Neural cell (in vitro differentiated cells): ENCODE measurements at regions not wholly inside any gene's neighbourhood (a gene's known extent, or its start where the extent isn't known, plus 50 kb on each side); places are given as distances from the start of the nearest gene placed in this dataset.

Source experiments
- MXI1 ChIP-seq: fragments of 450-650 bp; conservative IDR thresholded peaks from 2 replicates; pipeline ENCODE4 v1.6.1; 2014; ENCODE audit warnings: antibody characterized with exemption, mild to moderate bottlenecking; ENCODE audit not compliant: poor library complexity, severe bottlenecking
- TF ChIP-seq, protein P1 (sequence below): IDR thresholded peaks from 2 replicates; pipeline ENCODE4 v1.6.1; 2012; ENCODE audit warnings: borderline replicate concordance

DNA sequence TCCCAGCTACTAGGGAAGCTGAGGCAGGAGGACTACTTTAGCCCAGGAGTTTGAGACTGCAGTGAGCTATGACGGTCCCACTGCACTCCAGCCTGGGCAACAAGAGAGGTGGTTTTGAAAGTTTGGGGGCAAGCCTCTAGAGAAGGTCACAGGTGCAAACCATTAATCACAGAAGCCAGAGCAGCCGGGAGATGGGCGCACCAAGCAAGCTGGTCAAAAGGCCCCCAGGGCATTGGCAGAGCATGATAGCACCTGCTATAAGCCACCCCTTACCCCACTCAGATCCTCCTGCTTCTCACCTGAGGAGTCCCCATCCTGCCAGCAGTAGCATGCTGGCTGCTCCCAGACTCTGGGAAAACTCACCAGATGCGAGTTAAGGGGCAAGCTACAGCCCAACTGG is 116.1 kb upstream of the RAB12 start:
- TF ChIP-seq, protein P1, sequence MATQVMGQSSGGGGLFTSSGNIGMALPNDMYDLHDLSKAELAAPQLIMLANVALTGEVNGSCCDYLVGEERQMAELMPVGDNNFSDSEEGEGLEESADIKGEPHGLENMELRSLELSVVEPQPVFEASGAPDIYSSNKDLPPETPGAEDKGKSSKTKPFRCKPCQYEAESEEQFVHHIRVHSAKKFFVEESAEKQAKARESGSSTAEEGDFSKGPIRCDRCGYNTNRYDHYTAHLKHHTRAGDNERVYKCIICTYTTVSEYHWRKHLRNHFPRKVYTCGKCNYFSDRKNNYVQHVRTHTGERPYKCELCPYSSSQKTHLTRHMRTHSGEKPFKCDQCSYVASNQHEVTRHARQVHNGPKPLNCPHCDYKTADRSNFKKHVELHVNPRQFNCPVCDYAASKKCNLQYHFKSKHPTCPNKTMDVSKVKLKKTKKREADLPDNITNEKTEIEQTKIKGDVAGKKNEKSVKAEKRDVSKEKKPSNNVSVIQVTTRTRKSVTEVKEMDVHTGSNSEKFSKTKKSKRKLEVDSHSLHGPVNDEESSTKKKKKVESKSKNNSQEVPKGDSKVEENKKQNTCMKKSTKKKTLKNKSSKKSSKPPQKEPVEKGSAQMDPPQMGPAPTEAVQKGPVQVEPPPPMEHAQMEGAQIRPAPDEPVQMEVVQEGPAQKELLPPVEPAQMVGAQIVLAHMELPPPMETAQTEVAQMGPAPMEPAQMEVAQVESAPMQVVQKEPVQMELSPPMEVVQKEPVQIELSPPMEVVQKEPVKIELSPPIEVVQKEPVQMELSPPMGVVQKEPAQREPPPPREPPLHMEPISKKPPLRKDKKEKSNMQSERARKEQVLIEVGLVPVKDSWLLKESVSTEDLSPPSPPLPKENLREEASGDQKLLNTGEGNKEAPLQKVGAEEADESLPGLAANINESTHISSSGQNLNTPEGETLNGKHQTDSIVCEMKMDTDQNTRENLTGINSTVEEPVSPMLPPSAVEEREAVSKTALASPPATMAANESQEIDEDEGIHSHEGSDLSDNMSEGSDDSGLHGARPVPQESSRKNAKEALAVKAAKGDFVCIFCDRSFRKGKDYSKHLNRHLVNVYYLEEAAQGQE, result no peak
- TF ChIP-seq MXI1, result no peak
